ENCODE measurements at regions not wholly inside any gene's neighbourhood (a gene's known extent, or its start where the extent isn't known, plus 50 kb on each side); places are given as distances from the start of the nearest gene placed in this dataset.
A peak's percentile ranks its signal among the peaks of the same experiment; 100 is the strongest.
"Not testable (repeated sequence)": the region's sequence is repeated elsewhere in the genome, so short reads cannot be mapped to it uniquely, and the experiment has no call there.

GRCh38 chr1:31515936-31516335 is 60.4 kb upstream of the TINAGL1 start:
- POLR2A ChIA-PET, result no interaction called here
- Mint-ChIP-seq H3K4me1 (no peaks in the 10 kb centered on the region), H3K27me3 (peaks cover 5% of the 10 kb centered on the region), H3K4me3 (no peak overlapping the region), H3K27ac (no peak overlapping the region), H3K36me3 (ENCODE audit: low read depth) (no peaks in the 10 kb centered on the region), H3K9me3 (peaks cover 12% of the 10 kb centered on the region)
- CTCF ChIA-PET, result no interaction called here
- DNase-seq, result no peak

DNA sequence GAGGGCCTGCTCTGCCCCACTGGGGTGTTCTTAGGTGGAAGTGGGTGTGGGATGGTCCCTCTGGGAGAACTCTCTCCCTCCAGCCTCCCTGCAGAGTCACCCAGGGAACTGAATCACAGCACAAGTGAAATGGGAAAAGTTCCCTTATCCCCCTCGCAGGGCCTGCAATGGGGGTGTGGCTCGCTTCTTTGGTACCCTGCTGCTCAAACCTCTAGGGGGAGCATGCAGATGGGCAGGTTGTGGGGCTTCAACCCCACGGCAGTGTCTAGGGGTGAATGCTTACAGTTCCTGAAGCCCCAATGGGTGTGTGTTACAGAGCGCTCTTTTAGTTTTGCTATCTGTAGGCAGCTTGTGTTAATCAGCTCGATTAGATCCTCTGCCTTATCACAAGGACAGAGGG is 59.0 kb upstream of the TINAGL1 start:
- H3K36me3 Mint-ChIP-seq (ENCODE audit: low read depth), result no peaks in the 10 kb centered on the region
- no peak overlapping the region for H3K4me3 Mint-ChIP-seq
- peaks cover 5% of the 10 kb centered on the region for H3K27me3 Mint-ChIP-seq
- no peak overlapping the region for H3K27ac Mint-ChIP-seq
- ChIA-PET POLR2A (no interaction called here), CTCF (no interaction called here)
- no peaks in the 10 kb centered on the region for H3K4me1 Mint-ChIP-seq
- peaks cover 8% of the 10 kb centered on the region for H3K9me3 Mint-ChIP-seq
- no peak for DNase-seq

- POLR2A ChIA-PET; H3K4me1 Mint-ChIP-seq; H3K27me3 Mint-ChIP-seq; CTCF ChIA-PET; H3K36me3 Mint-ChIP-seq (ENCODE audit: low read depth); H3K9me3 Mint-ChIP-seq; H3K27ac Mint-ChIP-seq; DNase-seq; H3K4me3 Mint-ChIP-seq: not testable (repeated sequence)
These were observed 58.3 kb upstream of the TINAGL1 start for GRCh38 chr1:31517986-31518385.

DNA sequence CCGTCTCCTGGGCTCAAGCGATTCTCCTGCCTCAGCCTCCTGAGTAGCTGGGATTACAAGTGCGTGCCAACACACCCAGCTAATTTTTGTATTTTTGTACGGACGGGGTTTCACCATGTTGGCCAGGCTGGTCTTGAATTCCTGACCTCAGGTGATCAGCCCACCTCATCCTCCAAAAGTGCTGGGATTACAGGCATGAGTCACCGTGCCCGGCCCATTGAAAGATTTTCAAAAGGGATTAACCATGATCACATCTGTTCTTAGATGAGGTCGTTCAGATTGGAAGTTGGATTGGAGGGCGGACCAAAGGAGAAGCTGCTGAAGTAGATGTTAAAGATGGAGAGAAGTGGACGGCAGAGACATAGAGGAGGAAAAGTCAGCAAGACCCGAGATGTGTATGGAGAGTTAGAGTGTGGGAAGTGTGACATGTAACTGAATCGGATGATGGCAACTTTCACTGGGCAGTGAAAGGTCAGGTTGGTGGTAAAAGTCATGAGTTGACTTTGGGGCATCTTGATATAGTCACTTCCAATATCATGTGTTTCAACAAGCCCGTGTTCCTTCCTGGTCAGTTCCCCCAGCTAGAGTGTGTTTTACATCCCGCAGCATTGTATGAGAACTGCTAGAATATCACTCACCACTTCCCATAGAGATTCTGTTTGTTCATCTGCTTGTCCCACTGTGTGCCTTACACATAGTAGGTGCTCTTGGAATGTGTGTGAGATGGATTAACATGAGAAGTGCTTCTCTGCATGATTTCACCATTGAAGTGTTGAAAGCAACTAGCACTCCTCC is 54.4 kb upstream of the TINAGL1 start:
- no peaks in the 10 kb centered on the region for H3K36me3 Mint-ChIP-seq (ENCODE audit: low read depth)
- peak overlapping the region; percentile 10 for H3K27ac Mint-ChIP-seq
- peaks cover 5% of the 10 kb centered on the region for H3K27me3 Mint-ChIP-seq
- no peaks in the 10 kb centered on the region for H3K9me3 Mint-ChIP-seq
- no peak for DNase-seq
- H3K4me1 Mint-ChIP-seq, result no peaks in the 10 kb centered on the region
- no peak overlapping the region for H3K4me3 Mint-ChIP-seq
- CTCF ChIA-PET, result interaction anchor here (0.6 to 1.3 kb wide), 4 partner anchors 78 to 340 kb away, joined by 3 read pairs; no protein-coding TSS in a partner anchor
- POLR2A ChIA-PET, result interaction anchor here (0.6 kb wide), 1 partner anchor 567 kb away, joined by 3 read pairs; no protein-coding TSS in a partner anchor

GRCh38 chr1:31522556-31522845 is 53.8 kb upstream of the TINAGL1 start:
- no peaks in the 10 kb centered on the region for H3K4me1 Mint-ChIP-seq
- POLR2A ChIA-PET, result no interaction called here
- no peaks in the 10 kb centered on the region for H3K36me3 Mint-ChIP-seq (ENCODE audit: low read depth)
- no peak overlapping the region for H3K27ac Mint-ChIP-seq
- CTCF ChIA-PET, result interaction anchor here (0.6 to 1.3 kb wide), 3 partner anchors 79 to 267 kb away, joined by 3 read pairs; no protein-coding TSS in a partner anchor
- no peak for DNase-seq
- H3K4me3 Mint-ChIP-seq, result no peak overlapping the region
- no peaks in the 10 kb centered on the region for H3K9me3 Mint-ChIP-seq
- peaks cover 5% of the 10 kb centered on the region for H3K27me3 Mint-ChIP-seq

DNA sequence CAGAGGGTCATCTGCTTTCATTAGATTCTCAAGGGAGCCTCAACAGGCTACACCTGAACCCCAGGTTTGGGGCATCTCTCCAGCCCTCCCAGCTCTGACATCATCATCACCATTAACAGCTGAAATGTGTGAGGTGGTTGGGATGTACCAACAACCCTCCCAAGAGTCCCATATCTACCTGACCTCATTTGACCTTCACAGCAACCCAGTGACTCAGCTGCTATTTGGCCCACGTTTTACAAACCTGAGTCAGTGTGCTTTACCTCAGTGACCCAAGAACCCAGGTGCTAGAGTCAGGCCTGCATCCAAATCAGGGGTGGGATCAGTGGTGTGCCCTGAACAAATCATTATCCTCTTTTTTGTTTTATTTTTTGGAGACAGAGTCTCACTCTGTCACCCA is 53.3 kb upstream of the TINAGL1 start:
- DNase-seq, result no peak
- no peak overlapping the region for H3K4me3 Mint-ChIP-seq
- H3K4me1 Mint-ChIP-seq, result no peaks in the 10 kb centered on the region
- H3K36me3 Mint-ChIP-seq (ENCODE audit: low read depth), result no peaks in the 10 kb centered on the region
- ChIA-PET POLR2A (no interaction called here), CTCF (interaction anchor here (1.3 kb wide), 1 partner anchor 267 kb away, joined by 3 read pairs; no protein-coding TSS in a partner anchor)
- peaks cover 9% of the 10 kb centered on the region for H3K27me3 Mint-ChIP-seq
- H3K27ac Mint-ChIP-seq, result no peak overlapping the region
- no peaks in the 10 kb centered on the region for H3K9me3 Mint-ChIP-seq

DNA sequence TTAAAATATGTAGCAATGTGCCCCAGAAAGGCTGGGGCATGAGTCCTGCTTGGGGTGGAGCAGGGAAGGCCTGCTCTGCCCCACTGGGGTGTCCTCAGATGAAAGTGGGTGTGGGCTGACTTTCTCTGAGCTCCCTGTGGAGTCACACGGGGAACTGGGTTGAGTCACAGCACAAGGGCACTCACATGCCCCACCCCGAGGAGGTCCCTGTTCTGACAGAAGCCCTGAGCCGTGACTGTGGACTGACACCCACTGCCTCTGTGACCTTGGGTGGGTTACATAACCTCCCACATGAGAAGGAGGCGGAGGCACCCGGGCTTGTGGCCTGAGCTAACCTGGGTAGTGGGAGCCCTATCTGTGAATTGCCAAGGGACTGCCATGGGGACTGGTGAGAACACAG is 52.5 kb upstream of the TINAGL1 start:
- peaks cover 9% of the 10 kb centered on the region for H3K27me3 Mint-ChIP-seq
- H3K4me1 Mint-ChIP-seq, result no peaks in the 10 kb centered on the region
- no peaks in the 10 kb centered on the region for H3K36me3 Mint-ChIP-seq (ENCODE audit: low read depth)
- H3K27ac Mint-ChIP-seq, result no peak overlapping the region
- ChIA-PET POLR2A (no interaction called here), CTCF (interaction anchor here (1.1 kb wide), 1 partner anchor 14 kb away, joined by 3 read pairs; no protein-coding TSS in a partner anchor)
- H3K9me3 Mint-ChIP-seq, result no peaks in the 10 kb centered on the region
- no peak overlapping the region for H3K4me3 Mint-ChIP-seq
- DNase-seq, result no peak

GRCh38 chr1:31524186-31524901 is 52.0 kb upstream of the TINAGL1 start:
- no peak overlapping the region for H3K4me3 Mint-ChIP-seq
- no peaks in the 10 kb centered on the region for H3K9me3 Mint-ChIP-seq
- no peaks in the 10 kb centered on the region for H3K36me3 Mint-ChIP-seq (ENCODE audit: low read depth)
- H3K4me1 Mint-ChIP-seq, result no peaks in the 10 kb centered on the region
- ChIA-PET POLR2A (no interaction called here), CTCF (interaction anchor here (0.6 to 1.1 kb wide), 3 partner anchors 12 to 755 kb away, joined by 3 read pairs; no protein-coding TSS in a partner anchor)
- no peak for DNase-seq
- no peak overlapping the region for H3K27ac Mint-ChIP-seq
- H3K27me3 Mint-ChIP-seq, result peaks cover 7% of the 10 kb centered on the region

Data from activated CD4-positive, alpha-beta T cell treated with anti-CD3 and anti-CD28 coated beads, Interleukin-2, amount 10 ng/mL, durations not matched to agents 7 days and 5 days (primary cell).